IMR-90 (cell line): ENCODE measurements at regions not wholly inside any gene's neighbourhood (a gene's known extent, or its start where the extent isn't known, plus 50 kb on each side); places are given as distances from the start of the nearest gene placed in this dataset.

Experiments used
- ATAC-seq: fragments of 200-7000 bp; cut with Tn5 transposase; 2 replicates; pipeline ENCODE4 v1.9.1; 2020; ENCODE audit warnings: low read depth, mild to moderate bottlenecking, moderate library complexity
- BruUV-seq: library from RNA; stranded (reverse); fragments of 400-500 nt; replicated peaks from 2 replicates; lab custom pipeline; 2021; lab: Mats Ljungman, UMichigan
- CTCF ChIA-PET: fragments of 300-600 bp; formaldehyde crosslinking; extraction: SDS; loops from one replicate; lab custom pipeline; 2021; ENCODE audit warnings: antibody characterized with exemption; lab: Yijun Ruan, JAX
- POLR2A ChIA-PET: fragments of 300-600 bp; sonication (Branson Sonifier 250); formaldehyde crosslinking; loops from one replicate; lab custom pipeline; 2022; ENCODE audit warnings: antibody characterized with exemption; ENCODE audit not compliant: unreplicated experiment; lab: Charles Lee
- DNase-seq: peaks from one replicate; pipeline ENCODE4 v3.0.0; 2013
- H2AFZ ChIP-seq: replicated peaks from 2 replicates; pipeline ENCODE3; 2013; ENCODE audit warnings: low read length, mild to moderate bottlenecking; ENCODE audit not compliant: poor library complexity
- H2AK5ac ChIP-seq: 2 replicates; pipeline ENCODE4 v1.6.1; 2013; ENCODE audit warnings: low read depth, low read length, inconsistent platforms
- H2AK9ac ChIP-seq: replicated peaks from 2 replicates; pipeline ENCODE3; 2013; ENCODE audit warnings: mild to moderate bottlenecking, low read depth, low read length, moderate library complexity; ENCODE audit not compliant: poor library complexity
- H2BK120ac ChIP-seq: 2 replicates; pipeline ENCODE4 v1.6.1; 2013; ENCODE audit warnings: low read depth, low read length, inconsistent platforms
- H2BK15ac ChIP-seq: 3 replicates; pipeline ENCODE4 v1.6.1; 2013; ENCODE audit warnings: low read depth, low read length, inconsistent platforms
- H2BK20ac ChIP-seq: 2 replicates; pipeline ENCODE4 v1.6.1; 2013; ENCODE audit warnings: low read depth, mild to moderate bottlenecking, inconsistent platforms, low read length, moderate library complexity
- H2BK5ac ChIP-seq: 2 replicates; pipeline ENCODE4 v1.6.1; 2013; ENCODE audit warnings: mild to moderate bottlenecking, low read depth, low read length, inconsistent platforms; ENCODE audit not compliant: poor library complexity, severe bottlenecking
- H3K14ac ChIP-seq: replicated peaks from 2 replicates; pipeline ENCODE4 v1.6.1; 2013; ENCODE audit warnings: low read depth, low read length, inconsistent platforms
- H3K18ac ChIP-seq: 2 replicates; pipeline ENCODE4 v1.6.1; 2013; ENCODE audit warnings: low read depth, low read length, control low read depth
- H3K23ac ChIP-seq: 2 replicates; pipeline ENCODE4 v1.6.1; 2013; ENCODE audit warnings: low read depth, low read length, inconsistent platforms
- H3K27ac ChIP-seq: 2 replicates; pipeline ENCODE4 v1.5.1; 2013; ENCODE audit warnings: mild to moderate bottlenecking, control low read depth, low read length; ENCODE audit not compliant: insufficient read depth
- H3K27me3 ChIP-seq: 2 replicates; pipeline ENCODE4 v1.6.1; 2013; ENCODE audit warnings: low read length; ENCODE audit not compliant: control insufficient read depth, insufficient read depth
- H3K36me3 ChIP-seq: 2 replicates; pipeline ENCODE4 v1.6.1; 2013; ENCODE audit warnings: low read length, mixed read lengths; ENCODE audit not compliant: control insufficient read depth, insufficient read depth
- H3K4ac ChIP-seq: 2 replicates; pipeline ENCODE4 v1.6.1; 2013; ENCODE audit warnings: low read depth, low read length, inconsistent platforms
- H3K4me1 ChIP-seq: 2 replicates; pipeline ENCODE4 v1.6.1; 2013; ENCODE audit warnings: low read length, mixed read lengths; ENCODE audit not compliant: control insufficient read depth, insufficient read depth
- H3K4me2 ChIP-seq: 2 replicates; pipeline ENCODE4 v1.6.1; 2013; ENCODE audit warnings: low read depth, mild to moderate bottlenecking, control low read depth, low read length, moderate library complexity
- H3K4me3 ChIP-seq: 2 replicates; pipeline ENCODE4 v1.5.1; 2013; ENCODE audit warnings: low read depth, mild to moderate bottlenecking, control low read depth, low read length, moderate library complexity; ENCODE audit not compliant: insufficient read depth
- H3K56ac ChIP-seq: 2 replicates; pipeline ENCODE4 v1.6.1; 2013; ENCODE audit warnings: low read length, inconsistent platforms; ENCODE audit not compliant: insufficient read depth; ENCODE audit errors: extremely low read depth
- H3K79me1 ChIP-seq, 2 experiments: 2 replicates each; pipeline ENCODE4 v1.6.1; 2013; ENCODE audit warnings: low read length in 2 of 2, inconsistent platforms in 1 of 2, low read depth in 1 of 2
- H3K9ac ChIP-seq: 2 replicates; pipeline ENCODE4 v1.6.1; 2013; ENCODE audit warnings: low read depth, low read length, control low read depth
- H3K9me1 ChIP-seq: 2 replicates; pipeline ENCODE4 v1.6.1; 2013; ENCODE audit warnings: low read length, inconsistent platforms; ENCODE audit not compliant: insufficient read depth
- H3K9me3 ChIP-seq: 2 replicates; pipeline ENCODE4 v1.6.1; 2013; ENCODE audit warnings: low read length; ENCODE audit not compliant: control insufficient read depth, insufficient read depth
- H4K20me1 ChIP-seq: 2 replicates; pipeline ENCODE4 v1.6.1; 2013; ENCODE audit warnings: low read length, inconsistent platforms; ENCODE audit not compliant: insufficient read depth
- H4K5ac ChIP-seq: 2 replicates; pipeline ENCODE4 v1.6.1; 2013; ENCODE audit warnings: mild to moderate bottlenecking, low read depth, low read length, control low read depth
- H4K8ac ChIP-seq, 2 experiments: 2 replicates each; pipeline ENCODE4 v1.6.1; 2013; ENCODE audit warnings: low read depth in 2 of 2, low read length in 2 of 2, control low read depth in 1 of 2, inconsistent platforms in 1 of 2
- H4K91ac ChIP-seq: 2 replicates; pipeline ENCODE4 v1.6.1; 2013; ENCODE audit warnings: low read depth, low read length, inconsistent platforms; ENCODE audit not compliant: insufficient read depth
- CEBPB ChIP-seq: IDR thresholded peaks from 2 replicates; pipeline ENCODE4 v1.6.1; 2012; ENCODE audit warnings: low read depth, low read length, improper control_type of control experiment
- CHD1 ChIP-seq: IDR thresholded peaks from 2 replicates; pipeline ENCODE4 v1.6.1; 2012; ENCODE audit warnings: low read depth, low read length, improper control_type of control experiment
- MAFK ChIP-seq: IDR thresholded peaks from 2 replicates; pipeline ENCODE4 v1.6.1; 2012; ENCODE audit warnings: low read depth, low read length, improper control_type of control experiment
- MXI1 ChIP-seq: IDR thresholded peaks from 2 replicates; pipeline ENCODE4 v1.6.1; 2012; ENCODE audit warnings: low read depth, mild to moderate bottlenecking, low read length, moderate library complexity, borderline replicate concordance
- NFE2L2 ChIP-seq: fragments of 150-350 bp; IDR thresholded peaks from 2 replicates; pipeline ENCODE4 v1.6.1; 2016; ENCODE audit warnings: low read depth, mild to moderate bottlenecking, low read length
- POLR2A ChIP-seq: IDR thresholded peaks from 2 replicates; pipeline ENCODE4 v1.6.1; 2012; ENCODE audit warnings: mild to moderate bottlenecking, low read depth, low read length
- RAD21 ChIP-seq: IDR thresholded peaks from 2 replicates; pipeline ENCODE4 v1.6.1; 2012; ENCODE audit warnings: low read length, improper control_type of control experiment
- RCOR1 ChIP-seq: IDR thresholded peaks from 2 replicates; pipeline ENCODE4 v1.6.1; 2012; ENCODE audit warnings: mild to moderate bottlenecking, low read length, improper control_type of control experiment; ENCODE audit not compliant: insufficient replicate concordance
- RFX5 ChIP-seq: IDR thresholded peaks from 2 replicates; pipeline ENCODE4 v1.8.0; 2012; ENCODE audit warnings: low read depth, mild to moderate bottlenecking, low read length, moderate library complexity
- WGBS, 2 experiments: methylation state at CpG; one replicate each; pipeline versions ENCODE4 v1.1.5 to v1.1.7; 2013; ENCODE audit warnings: missing lambda C conversion rate in 2 of 2; ENCODE audit not compliant: insufficient read length in 1 of 2; ENCODE audit errors: extremely low coverage in 2 of 2; 5-methylcytosine and 5-hydroxymethylcytosine counted together
- dilution Hi-C: fragments of 300-500 bp; cut with HindIII; formaldehyde crosslinking; loops from one replicate; pipeline ENCODE4 v1.14.3; 2018; ENCODE audit warnings: low sequenced_read_pairs; ENCODE audit not compliant: unreplicated experiment
- in situ Hi-C: fragments of 300-500 bp; cut with MboI; formaldehyde crosslinking; loops from 3 replicates; pipeline ENCODE4 v1.14.3; 2019; ENCODE audit warnings: low sequenced_read_pairs, inconsistent platforms, mixed read lengths
- intact Hi-C: fragments of 100-400 bp; cut with micrococcal nuclease; formaldehyde crosslinking; loops from 2 replicates; pipeline ENCODE4 v1.10.0; 2022
- TF ChIP-seq, protein P1 (sequence below): conservative IDR thresholded peaks from 2 replicates; pipeline ENCODE4 v1.5.1; 2012; ENCODE audit warnings: mild to moderate bottlenecking, low read depth, low read length, improper control_type of control experiment
- TF ChIP-seq, protein P2 (sequence below): fragments of 150-350 bp; IDR thresholded peaks from 2 replicates; pipeline ENCODE4 v1.6.1; 2017; ENCODE audit warnings: mild to moderate bottlenecking, antibody characterized with exemption, low read length, low read depth

DNA sequence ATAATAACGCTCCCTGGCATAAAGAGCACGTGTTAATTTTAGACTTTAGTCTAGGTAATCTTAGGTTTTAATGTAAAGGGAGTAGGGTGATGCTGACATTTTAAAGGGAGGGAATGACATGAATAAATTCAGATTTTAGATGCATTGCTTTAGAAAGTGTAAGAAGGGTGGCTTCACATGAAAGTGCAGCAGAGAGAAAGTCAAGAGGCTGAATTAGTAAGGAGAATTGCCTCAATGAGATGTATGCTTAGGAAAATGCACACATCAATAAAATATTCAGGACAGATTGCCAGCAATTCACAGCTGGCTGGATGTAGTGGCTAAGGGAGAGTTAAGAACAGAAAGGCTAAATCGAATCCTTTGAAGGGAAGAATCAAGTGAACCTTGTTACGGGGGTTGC is 165.5 kb upstream of the CDH19 start:
- Histone ChIP-seq H4K5ac (no peak overlapping the region), H3K36me3 (no peaks in the 10 kb centered on the region), H2BK20ac (no peak overlapping the region), H3K27me3 (no peaks in the 10 kb centered on the region), H3K14ac (no peak overlapping the region), H3K4me1 (no peaks in the 10 kb centered on the region), H3K4ac (no peak overlapping the region), H3K9ac (no peak overlapping the region), H2AK5ac (no peak overlapping the region), H2AK9ac (no peak overlapping the region), H2BK15ac (no peak overlapping the region), H3K23ac (no peak overlapping the region), H3K4me2 (no peak overlapping the region), H2AFZ (no peak overlapping the region), H3K9me3 (peaks cover 2% of the 10 kb centered on the region; the same call in 1 of the 2 replicates), H4K91ac (no peak overlapping the region), H3K79me1 (no peaks in the 10 kb centered on the region), H4K8ac (no peak overlapping the region), H3K4me3 (no peak overlapping the region), H4K20me1 (no peaks in the 10 kb centered on the region), H3K27ac (no peak overlapping the region), H2BK5ac (no peak overlapping the region), H3K9me1 (no peaks in the 10 kb centered on the region), H2BK120ac (no peak overlapping the region), H3K18ac (no peak overlapping the region), H3K56ac (no peak overlapping the region)
- in situ Hi-C loops: no loop called here
- 49% methylated on average over 2 of the region's 4 CpGs; no CpG with 5 or more reads in 1 of the 2 experiments for WGBS, 2 experiments
- TF ChIP-seq RCOR1 (no peak), CHD1 (no peak), MXI1 (no peak), RFX5 (no peak), NFE2L2 (no peak), POLR2A (no peak), CEBPB (no peak), RAD21 (no peak), MAFK (no peak)
- TF ChIP-seq, protein P1, sequence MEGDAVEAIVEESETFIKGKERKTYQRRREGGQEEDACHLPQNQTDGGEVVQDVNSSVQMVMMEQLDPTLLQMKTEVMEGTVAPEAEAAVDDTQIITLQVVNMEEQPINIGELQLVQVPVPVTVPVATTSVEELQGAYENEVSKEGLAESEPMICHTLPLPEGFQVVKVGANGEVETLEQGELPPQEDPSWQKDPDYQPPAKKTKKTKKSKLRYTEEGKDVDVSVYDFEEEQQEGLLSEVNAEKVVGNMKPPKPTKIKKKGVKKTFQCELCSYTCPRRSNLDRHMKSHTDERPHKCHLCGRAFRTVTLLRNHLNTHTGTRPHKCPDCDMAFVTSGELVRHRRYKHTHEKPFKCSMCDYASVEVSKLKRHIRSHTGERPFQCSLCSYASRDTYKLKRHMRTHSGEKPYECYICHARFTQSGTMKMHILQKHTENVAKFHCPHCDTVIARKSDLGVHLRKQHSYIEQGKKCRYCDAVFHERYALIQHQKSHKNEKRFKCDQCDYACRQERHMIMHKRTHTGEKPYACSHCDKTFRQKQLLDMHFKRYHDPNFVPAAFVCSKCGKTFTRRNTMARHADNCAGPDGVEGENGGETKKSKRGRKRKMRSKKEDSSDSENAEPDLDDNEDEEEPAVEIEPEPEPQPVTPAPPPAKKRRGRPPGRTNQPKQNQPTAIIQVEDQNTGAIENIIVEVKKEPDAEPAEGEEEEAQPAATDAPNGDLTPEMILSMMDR: no peak
- TF ChIP-seq, protein P2, sequence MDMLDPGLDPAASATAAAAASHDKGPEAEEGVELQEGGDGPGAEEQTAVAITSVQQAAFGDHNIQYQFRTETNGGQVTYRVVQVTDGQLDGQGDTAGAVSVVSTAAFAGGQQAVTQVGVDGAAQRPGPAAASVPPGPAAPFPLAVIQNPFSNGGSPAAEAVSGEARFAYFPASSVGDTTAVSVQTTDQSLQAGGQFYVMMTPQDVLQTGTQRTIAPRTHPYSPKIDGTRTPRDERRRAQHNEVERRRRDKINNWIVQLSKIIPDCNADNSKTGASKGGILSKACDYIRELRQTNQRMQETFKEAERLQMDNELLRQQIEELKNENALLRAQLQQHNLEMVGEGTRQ: no peak
- DNase-seq (no peak), ATAC-seq (no peak)
- BruUV-seq: no TSS peak
- POLR2A ChIA-PET: no interaction called here
- CTCF ChIA-PET: no interaction called here
- dilution Hi-C loops: no loop called here
- intact Hi-C loops: no loop called here
